H1 (cell line): ENCODE measurements at regions not wholly inside any gene's neighbourhood (a gene's known extent, or its start where the extent isn't known, plus 50 kb on each side); places are given as distances from the start of the nearest gene placed in this dataset.

Source experiments
- SUZ12 ChIP-seq: fragments of 200-600 bp; sonication (generic); IDR thresholded peaks from 2 replicates; pipeline ENCODE4 v1.6.1; 2012; ENCODE audit warnings: mild to moderate bottlenecking, inconsistent platforms, low read length, moderate library complexity, mixed read lengths
- TF ChIP-seq, protein P1 (sequence below), 3 experiments: IDR thresholded peaks; 1 replicate in 2 of 3; 2 replicates in 1 of 3; pipeline versions ENCODE4 v1.5.1 to v1.6.1; 2011; ENCODE audit warnings: low read length in 3 of 3, mild to moderate bottlenecking in 3 of 3, inconsistent platforms in 2 of 3, low read depth in 1 of 3, moderate library complexity in 1 of 3; ENCODE audit not compliant: insufficient read depth in 1 of 3; ENCODE audit errors: control extremely low read depth in 1 of 3

DNA sequence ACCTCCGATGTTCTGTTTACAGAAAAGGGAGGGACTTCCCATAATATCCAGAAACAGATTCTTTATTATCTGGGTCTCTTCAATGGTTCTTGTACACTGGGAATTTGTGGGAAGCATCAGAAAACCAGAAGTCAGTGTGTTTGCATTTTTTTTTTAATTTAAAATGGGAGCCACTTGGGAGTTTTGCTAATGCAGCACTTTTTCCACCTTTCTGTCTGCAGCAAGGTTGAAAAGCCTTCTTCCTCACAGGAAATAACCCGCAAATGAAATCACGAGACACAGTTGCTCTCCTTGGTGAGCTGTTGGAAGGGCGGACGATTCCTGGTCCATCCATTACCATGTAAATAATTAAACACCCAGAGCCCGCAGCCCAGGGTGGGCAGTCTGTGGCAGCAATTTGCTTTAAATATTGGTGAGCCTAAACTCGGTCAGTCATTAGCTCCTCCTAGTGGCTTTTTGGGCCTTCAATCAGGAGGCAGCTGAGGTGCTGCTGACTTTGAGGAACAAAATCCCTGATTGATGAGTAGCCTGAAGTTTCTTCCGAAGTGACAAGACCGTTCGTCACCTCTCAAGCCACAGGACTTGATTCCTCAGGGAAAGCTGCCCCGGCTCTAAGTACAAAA, 471.5 kb downstream of the EPHA4 start:
- TF ChIP-seq SUZ12 = no peak
- TF ChIP-seq, protein P1, sequence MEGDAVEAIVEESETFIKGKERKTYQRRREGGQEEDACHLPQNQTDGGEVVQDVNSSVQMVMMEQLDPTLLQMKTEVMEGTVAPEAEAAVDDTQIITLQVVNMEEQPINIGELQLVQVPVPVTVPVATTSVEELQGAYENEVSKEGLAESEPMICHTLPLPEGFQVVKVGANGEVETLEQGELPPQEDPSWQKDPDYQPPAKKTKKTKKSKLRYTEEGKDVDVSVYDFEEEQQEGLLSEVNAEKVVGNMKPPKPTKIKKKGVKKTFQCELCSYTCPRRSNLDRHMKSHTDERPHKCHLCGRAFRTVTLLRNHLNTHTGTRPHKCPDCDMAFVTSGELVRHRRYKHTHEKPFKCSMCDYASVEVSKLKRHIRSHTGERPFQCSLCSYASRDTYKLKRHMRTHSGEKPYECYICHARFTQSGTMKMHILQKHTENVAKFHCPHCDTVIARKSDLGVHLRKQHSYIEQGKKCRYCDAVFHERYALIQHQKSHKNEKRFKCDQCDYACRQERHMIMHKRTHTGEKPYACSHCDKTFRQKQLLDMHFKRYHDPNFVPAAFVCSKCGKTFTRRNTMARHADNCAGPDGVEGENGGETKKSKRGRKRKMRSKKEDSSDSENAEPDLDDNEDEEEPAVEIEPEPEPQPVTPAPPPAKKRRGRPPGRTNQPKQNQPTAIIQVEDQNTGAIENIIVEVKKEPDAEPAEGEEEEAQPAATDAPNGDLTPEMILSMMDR (IDR thresholded peaks at IDR 0.05; ENCODE audit: control extremely low read depth in 1 of 3, insufficient read depth in 1 of 3, low read depth in 1 of 3, low read length in 3 of 3) = peak; percentile 18 to 55 (median 45); a peak in 3 of 4 replicates
